Ishikawa (cell line): ENCODE measurements at regions not wholly inside any gene's neighbourhood (a gene's known extent, or its start where the extent isn't known, plus 50 kb on each side); places are given as distances from the start of the nearest gene placed in this dataset.

Source experiments
- TEAD4 ChIP-seq: IDR thresholded peaks from 2 replicates; pipeline ENCODE4 v1.6.1; 2012
- TF ChIP-seq, protein P1 (sequence below): IDR thresholded peaks from 2 replicates; pipeline ENCODE4 v1.6.1; 2012; ENCODE audit warnings: low read depth, mild to moderate bottlenecking

DNA sequence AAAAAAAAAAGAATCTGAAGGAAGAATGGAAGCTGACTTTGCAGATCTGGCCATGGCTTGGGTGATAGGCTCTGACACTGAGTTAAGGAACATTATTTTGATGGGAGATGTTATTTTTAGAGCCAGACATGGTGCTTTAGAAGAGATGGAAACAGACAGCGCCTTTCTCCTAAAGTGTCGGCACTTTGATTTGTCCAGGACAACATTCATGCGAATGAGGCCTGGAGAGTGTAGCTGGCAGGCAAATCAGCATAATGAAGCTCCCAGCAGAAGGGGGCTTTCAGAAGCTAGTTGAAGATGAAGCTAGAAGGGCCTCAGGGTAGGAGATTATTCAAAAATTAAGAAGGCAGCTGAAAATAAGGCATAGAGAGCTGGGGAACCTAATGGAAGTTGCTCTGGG, 397.7 kb downstream of the RWDD3 start:
- no peak for TF ChIP-seq TEAD4
- TF ChIP-seq, protein P1, sequence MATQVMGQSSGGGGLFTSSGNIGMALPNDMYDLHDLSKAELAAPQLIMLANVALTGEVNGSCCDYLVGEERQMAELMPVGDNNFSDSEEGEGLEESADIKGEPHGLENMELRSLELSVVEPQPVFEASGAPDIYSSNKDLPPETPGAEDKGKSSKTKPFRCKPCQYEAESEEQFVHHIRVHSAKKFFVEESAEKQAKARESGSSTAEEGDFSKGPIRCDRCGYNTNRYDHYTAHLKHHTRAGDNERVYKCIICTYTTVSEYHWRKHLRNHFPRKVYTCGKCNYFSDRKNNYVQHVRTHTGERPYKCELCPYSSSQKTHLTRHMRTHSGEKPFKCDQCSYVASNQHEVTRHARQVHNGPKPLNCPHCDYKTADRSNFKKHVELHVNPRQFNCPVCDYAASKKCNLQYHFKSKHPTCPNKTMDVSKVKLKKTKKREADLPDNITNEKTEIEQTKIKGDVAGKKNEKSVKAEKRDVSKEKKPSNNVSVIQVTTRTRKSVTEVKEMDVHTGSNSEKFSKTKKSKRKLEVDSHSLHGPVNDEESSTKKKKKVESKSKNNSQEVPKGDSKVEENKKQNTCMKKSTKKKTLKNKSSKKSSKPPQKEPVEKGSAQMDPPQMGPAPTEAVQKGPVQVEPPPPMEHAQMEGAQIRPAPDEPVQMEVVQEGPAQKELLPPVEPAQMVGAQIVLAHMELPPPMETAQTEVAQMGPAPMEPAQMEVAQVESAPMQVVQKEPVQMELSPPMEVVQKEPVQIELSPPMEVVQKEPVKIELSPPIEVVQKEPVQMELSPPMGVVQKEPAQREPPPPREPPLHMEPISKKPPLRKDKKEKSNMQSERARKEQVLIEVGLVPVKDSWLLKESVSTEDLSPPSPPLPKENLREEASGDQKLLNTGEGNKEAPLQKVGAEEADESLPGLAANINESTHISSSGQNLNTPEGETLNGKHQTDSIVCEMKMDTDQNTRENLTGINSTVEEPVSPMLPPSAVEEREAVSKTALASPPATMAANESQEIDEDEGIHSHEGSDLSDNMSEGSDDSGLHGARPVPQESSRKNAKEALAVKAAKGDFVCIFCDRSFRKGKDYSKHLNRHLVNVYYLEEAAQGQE = no peak
